ENCODE measurements at regions not wholly inside any gene's neighbourhood (a gene's known extent, or its start where the extent isn't known, plus 50 kb on each side); places are given as distances from the start of the nearest gene placed in this dataset.

GRCh38 chr17:62160816-62161215 lies 95.7 kb upstream of the MED13 start:
- no peak for TF ChIP-seq CTCF (IDR thresholded peaks at IDR 0.05)
- TF ChIP-seq EZH2 (IDR thresholded peaks at IDR 0.05; ENCODE audit: borderline replicate concordance, insufficient read depth, low read depth, low read length, poor library complexity, severe bottlenecking): no peak
- DNase-seq (no peak), ATAC-seq (ENCODE audit: low read depth) (no peak)
- POLR2A ChIA-PET: no interaction called here
- Histone ChIP-seq H3K4me2 (replicated peaks; ENCODE audit: low read depth, low read length, poor library complexity, severe bottlenecking) (no peak overlapping the region), H4K20me1 (ENCODE audit: control insufficient read depth, insufficient read depth, low read length, poor library complexity, severe bottlenecking) (no peaks in the 10 kb centered on the region), H3K36me3 (replicated peaks in 1 of 2; ENCODE audit: control extremely low read depth in 1 of 2, control insufficient read depth in 1 of 2, extremely low read depth in 1 of 2, insufficient read depth in 2 of 2, low read length in 1 of 2) (no peaks in the 10 kb centered on the region), H3K27me3 (replicated peaks in 1 of 4; ENCODE audit: control extremely low read depth in 1 of 4, control insufficient read depth in 3 of 4, insufficient read depth in 4 of 4, low read length in 3 of 4) (peaks cover 0 to 3% (median 0%) of the 10 kb centered on the region in 4 experiments), H3K27ac (ENCODE audit: low read length in 2 of 2) (no peak overlapping the region), H3K9me3 (ENCODE audit: control extremely low read depth in 1 of 3, control insufficient read depth in 2 of 3, insufficient read depth in 1 of 3, low read length in 2 of 3) (no peaks in the 10 kb centered on the region), H3K4me3 (ENCODE audit: control extremely low read depth in 1 of 5, extremely low read depth in 1 of 5, insufficient read depth in 1 of 5, low read depth in 2 of 5, low read length in 4 of 5) (no peak overlapping the region), H3K4me1 (ENCODE audit: control insufficient read depth in 2 of 2, insufficient read depth in 2 of 2, low read length in 2 of 2) (no peaks in the 10 kb centered on the region), H3K79me2 (ENCODE audit: control insufficient read depth, insufficient read depth, low read length) (no peaks in the 10 kb centered on the region), H2AFZ (ENCODE audit: insufficient read depth, low read depth, low read length, poor library complexity, severe bottlenecking) (no peak overlapping the region), H3K9ac (ENCODE audit: low read length) (no peak overlapping the region)
- Mint-ChIP-seq H3K9me3 (ENCODE audit: insufficient read depth) (no peaks in the 10 kb centered on the region), H3K4me3 (no peak overlapping the region), H3K4me1 (no peaks in the 10 kb centered on the region), H3K27ac (no peak overlapping the region), H3K27me3 (peaks cover 12% of the 10 kb centered on the region)
- CTCF ChIA-PET: no interaction called here
- intact Hi-C loops (cut with micrococcal nuclease): no loop called here

- Histone ChIP-seq H4K20me1 (ENCODE audit: control insufficient read depth, insufficient read depth, low read length, poor library complexity, severe bottlenecking) (no peaks in the 10 kb centered on the region), H3K9ac (ENCODE audit: low read length) (no peak overlapping the region), H3K4me3 (ENCODE audit: control extremely low read depth in 1 of 5, extremely low read depth in 1 of 5, insufficient read depth in 1 of 5, low read depth in 2 of 5, low read length in 4 of 5) (no peak overlapping the region), H3K4me2 (replicated peaks; ENCODE audit: low read depth, low read length, poor library complexity, severe bottlenecking) (no peak overlapping the region), H2AFZ (ENCODE audit: insufficient read depth, low read depth, low read length, poor library complexity, severe bottlenecking) (no peak overlapping the region), H3K9me3 (ENCODE audit: control extremely low read depth in 1 of 3, control insufficient read depth in 2 of 3, insufficient read depth in 1 of 3, low read length in 2 of 3) (no peaks in the 10 kb centered on the region), H3K27me3 (replicated peaks in 1 of 4; ENCODE audit: control extremely low read depth in 1 of 4, control insufficient read depth in 3 of 4, insufficient read depth in 4 of 4, low read length in 3 of 4) (peaks cover 0 to 3% (median 0%) of the 10 kb centered on the region in 4 experiments), H3K79me2 (ENCODE audit: control insufficient read depth, insufficient read depth, low read length) (no peaks in the 10 kb centered on the region), H3K4me1 (ENCODE audit: control insufficient read depth in 2 of 2, insufficient read depth in 2 of 2, low read length in 2 of 2) (no peaks in the 10 kb centered on the region), H3K27ac (ENCODE audit: low read length in 2 of 2) (no peak overlapping the region), H3K36me3 (replicated peaks in 1 of 2; ENCODE audit: control extremely low read depth in 1 of 2, control insufficient read depth in 1 of 2, extremely low read depth in 1 of 2, insufficient read depth in 2 of 2, low read length in 1 of 2) (no peaks in the 10 kb centered on the region)
- Mint-ChIP-seq H3K4me3 (no peak overlapping the region), H3K27me3 (peaks cover 12% of the 10 kb centered on the region), H3K27ac (no peak overlapping the region), H3K9me3 (ENCODE audit: insufficient read depth) (no peaks in the 10 kb centered on the region), H3K4me1 (no peaks in the 10 kb centered on the region)
- WGBS (ENCODE audit: insufficient coverage): no CpG with 5 or more reads among the region's 2 CpGs
- no peak for DNase-seq
- ChIA-PET CTCF (no interaction called here), POLR2A (no interaction called here)
- intact Hi-C loops (cut with micrococcal nuclease): no loop called here
- TF ChIP-seq EZH2 (IDR thresholded peaks at IDR 0.05; ENCODE audit: borderline replicate concordance, insufficient read depth, low read depth, low read length, poor library complexity, severe bottlenecking): no peak
- no peak for TF ChIP-seq CTCF (IDR thresholded peaks at IDR 0.05)
- ATAC-seq (ENCODE audit: low read depth): no peak
Measured at GRCh38 chr17:62159994-62160393, 94.9 kb upstream of the MED13 start.

All from B cell (primary cell).